ENCODE measurements at regions not wholly inside any gene's neighbourhood (a gene's known extent, or its start where the extent isn't known, plus 50 kb on each side); places are given as distances from the start of the nearest gene placed in this dataset.

DNA sequence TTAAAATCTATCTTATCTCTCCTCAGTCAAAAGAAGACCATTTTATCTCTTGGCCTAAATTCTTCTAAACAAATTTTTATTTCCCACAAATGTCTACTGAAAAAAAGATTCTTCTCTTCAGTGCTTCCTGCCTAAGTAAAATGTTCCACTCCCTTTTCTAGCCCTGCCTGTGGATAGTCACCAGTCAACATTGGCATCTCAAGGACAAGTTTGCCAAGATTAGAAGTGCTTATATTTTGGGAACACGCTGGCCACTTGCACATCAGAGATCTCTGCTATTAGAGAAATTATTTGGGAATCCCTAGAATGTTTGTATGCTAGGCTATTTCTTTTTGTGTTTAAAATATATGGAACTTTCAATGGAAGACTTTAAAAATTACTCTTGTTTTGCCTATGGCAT is 758.2 kb upstream of the CDH7 start:
- no peak for DNase-seq (ENCODE audit: low spot score)
- H3K9me3 ChIP-seq (ENCODE audit: severe bottlenecking): no peaks in the 10 kb centered on the region
- no peak for TF ChIP-seq CTCF (IDR thresholded peaks at IDR 0.05; ENCODE audit: poor library complexity, severe bottlenecking)

DNA sequence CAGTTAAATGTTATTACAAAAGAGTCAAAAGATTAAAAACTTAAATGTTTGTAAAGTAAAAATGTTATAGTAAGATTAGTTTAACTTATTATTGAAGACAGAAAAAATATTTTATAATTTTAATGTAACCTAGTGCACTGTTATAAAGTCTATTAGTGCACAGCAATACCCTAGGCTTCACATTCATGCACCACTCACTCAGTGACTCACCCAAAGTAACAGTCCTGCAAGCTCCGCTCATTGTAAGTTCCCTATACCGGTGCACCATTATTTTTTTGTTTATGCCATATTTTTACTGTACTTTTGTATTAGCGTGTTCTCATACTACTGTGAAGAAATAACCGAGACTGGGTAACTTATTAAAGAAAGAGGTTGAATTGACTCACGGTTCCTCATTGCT is 759.7 kb upstream of the CDH7 start:
- H3K4me3 ChIP-seq (ENCODE audit: severe bottlenecking): no peak overlapping the region
- no peaks in the 10 kb centered on the region for H3K4me1 ChIP-seq (ENCODE audit: insufficient read depth, poor library complexity, severe bottlenecking)
- H3K36me3 ChIP-seq (ENCODE audit: low read depth): no peaks in the 10 kb centered on the region
- H3K9me3 ChIP-seq (ENCODE audit: severe bottlenecking): no peaks in the 10 kb centered on the region
- TF ChIP-seq CTCF (IDR thresholded peaks at IDR 0.05; ENCODE audit: poor library complexity, severe bottlenecking): no peak
- ATAC-seq (ENCODE audit: low read depth) (no peak), DNase-seq (ENCODE audit: low spot score) (no peak)
- H3K27ac ChIP-seq (ENCODE audit: poor library complexity, severe bottlenecking): no peak overlapping the region
- no peaks in the 10 kb centered on the region for H3K27me3 ChIP-seq (ENCODE audit: insufficient read depth, poor library complexity, severe bottlenecking)

More for the DNA sequence above, 758.2 kb upstream of the CDH7 start:
- Histone ChIP-seq H3K4me3 (ENCODE audit: severe bottlenecking) (no peak overlapping the region), H3K27ac (ENCODE audit: poor library complexity, severe bottlenecking) (no peak overlapping the region), H3K27me3 (ENCODE audit: insufficient read depth, poor library complexity, severe bottlenecking) (no peaks in the 10 kb centered on the region), H3K4me1 (ENCODE audit: insufficient read depth, poor library complexity, severe bottlenecking) (no peaks in the 10 kb centered on the region), H3K36me3 (ENCODE audit: low read depth) (no peaks in the 10 kb centered on the region)
- ATAC-seq (ENCODE audit: low read depth): no peak

GRCh38 chr18:64986906-64987495 is 763.8 kb upstream of the CDH7 start:
- DNase-seq (ENCODE audit: low spot score): no peak
- no peak overlapping the region for H3K27ac ChIP-seq (ENCODE audit: poor library complexity, severe bottlenecking)
- no peak for TF ChIP-seq CTCF (IDR thresholded peaks at IDR 0.05; ENCODE audit: poor library complexity, severe bottlenecking)
- H3K36me3 ChIP-seq (ENCODE audit: low read depth): no peaks in the 10 kb centered on the region
- ATAC-seq (ENCODE audit: low read depth): no peak
- no peaks in the 10 kb centered on the region for H3K27me3 ChIP-seq (ENCODE audit: insufficient read depth, poor library complexity, severe bottlenecking)
- H3K9me3 ChIP-seq (ENCODE audit: severe bottlenecking): no peaks in the 10 kb centered on the region
- no peaks in the 10 kb centered on the region for H3K4me1 ChIP-seq (ENCODE audit: insufficient read depth, poor library complexity, severe bottlenecking)
- H3K4me3 ChIP-seq (ENCODE audit: severe bottlenecking): no peak overlapping the region

DNA sequence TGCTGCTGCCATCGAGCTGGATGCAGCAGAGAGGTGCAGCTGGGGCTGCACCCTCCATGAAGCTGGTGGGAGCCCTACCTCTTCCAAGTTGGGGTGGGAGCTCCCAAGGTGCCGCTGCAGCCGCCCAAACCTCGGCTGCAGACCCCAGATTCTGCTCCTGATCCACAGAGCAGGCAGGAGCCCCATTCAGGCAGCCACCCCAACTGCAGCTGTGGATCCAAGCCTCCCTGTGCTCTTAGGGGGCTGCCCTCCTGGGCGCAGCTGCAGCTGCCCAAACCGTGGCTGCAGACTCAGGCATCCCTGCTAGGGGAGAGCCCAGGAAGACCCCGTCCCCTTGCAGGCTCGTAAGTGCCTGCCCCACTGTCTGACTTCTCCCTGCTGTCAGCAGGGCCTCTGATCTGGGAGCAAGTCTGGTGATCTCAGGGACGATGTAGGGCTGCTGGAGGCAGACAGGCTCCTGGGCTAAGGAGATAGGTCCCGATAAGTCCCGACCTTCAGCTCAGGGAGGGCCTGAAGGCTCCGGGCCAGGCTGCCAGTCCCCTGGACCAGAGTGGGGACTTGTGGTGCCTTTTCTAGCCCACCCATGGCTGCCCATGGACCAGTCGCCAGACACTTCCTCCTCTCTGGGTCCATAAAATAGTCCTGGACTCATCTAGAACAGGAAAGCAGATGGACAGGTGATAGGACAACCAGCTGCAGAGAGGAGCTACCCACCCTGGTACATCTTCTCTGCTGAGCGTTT is 767.1 kb upstream of the CDH7 start:
- DNase-seq (ENCODE audit: low spot score) (no peak), ATAC-seq (ENCODE audit: low read depth) (no peak)
- Histone ChIP-seq H3K36me3 (ENCODE audit: low read depth) (no peaks in the 10 kb centered on the region), H3K27ac (ENCODE audit: poor library complexity, severe bottlenecking) (no peak overlapping the region), H3K4me1 (ENCODE audit: insufficient read depth, poor library complexity, severe bottlenecking) (no peaks in the 10 kb centered on the region), H3K9me3 (ENCODE audit: severe bottlenecking) (no peaks in the 10 kb centered on the region), H3K27me3 (ENCODE audit: insufficient read depth, poor library complexity, severe bottlenecking) (no peaks in the 10 kb centered on the region), H3K4me3 (ENCODE audit: severe bottlenecking) (no peak overlapping the region)
- TF ChIP-seq CTCF (IDR thresholded peaks at IDR 0.05; ENCODE audit: poor library complexity, severe bottlenecking): no peak

Measured in RWPE2 (cell line).